ENCODE measurements at regions not wholly inside any gene's neighbourhood (a gene's known extent, or its start where the extent isn't known, plus 50 kb on each side); places are given as distances from the start of the nearest gene placed in this dataset.

- Histone ChIP-seq H4K20me1 (replicated peaks; ENCODE audit: control insufficient read depth, insufficient read depth, low read length) (0 out of 2 replicates have a peak, but pooled peaks cover 4% of the 10 kb centered on the region), H3K9me3 (replicated peaks; ENCODE audit: control insufficient read depth, insufficient read depth, low read depth, low read length) (no peaks in the 10 kb centered on the region), H3K27ac (ENCODE audit: extremely low read depth, low read depth, low read length) (no peak overlapping the region), H3K79me2 (ENCODE audit: control insufficient read depth, insufficient read depth, low read length) (no peaks in the 10 kb centered on the region), H3K4me3 (no peak overlapping the region), H3K36me3 (ENCODE audit: control insufficient read depth, insufficient read depth, low read length) (no peaks in the 10 kb centered on the region), H3K4me2 (ENCODE audit: insufficient read depth, low read length) (no peak overlapping the region), H3K9me1 (ENCODE audit: control insufficient read depth, insufficient read depth, low read length) (no peaks in the 10 kb centered on the region), H2AFZ (ENCODE audit: low read depth, low read length) (no peak overlapping the region), H3K27me3 (ENCODE audit: control insufficient read depth in 2 of 2, insufficient read depth in 2 of 2, low read length in 2 of 2) (peaks cover 11 to 36% of the 10 kb centered on the region in 2 experiments), H3K4me1 (replicated peaks in 1 of 2; ENCODE audit: control insufficient read depth in 2 of 2, insufficient read depth in 2 of 2, low read length in 2 of 2) (no peaks in the 10 kb centered on the region), H3K9ac (ENCODE audit: insufficient read depth in 1 of 2, low read depth in 2 of 2, low read length in 2 of 2) (no peak overlapping the region)
- DNase-seq (ENCODE audit: extremely low read depth in 1 of 4, low spot score in 3 of 4) (no peak), ATAC-seq (no peak), FAIRE-seq (no peak)
- ChIA-PET CTCF (ENCODE audit: low intra/inter-chr PET ratio) (no interaction called here), POLR2A (no interaction called here)
- no TSS peak for BruUV-seq (replicated peaks)
- no peak for TF ChIP-seq ZNF695 (CRISPR knock-in tag; IDR thresholded peaks at IDR 0.05)
- no peak for TF ChIP-seq ZBTB26 (CRISPR knock-in tag; IDR thresholded peaks at IDR 0.05)
- TF ChIP-seq RBBP5 (IDR thresholded peaks at IDR 0.05; ENCODE audit: borderline replicate concordance, insufficient read depth, low read length, poor library complexity, severe bottlenecking) = no peak
- TF ChIP-seq MTF1 (CRISPR knock-in tag; IDR thresholded peaks at IDR 0.05; ENCODE audit: borderline replicate concordance) = no peak
- TF ChIP-seq ZBTB40 (IDR thresholded peaks at IDR 0.05) = no peak
- no peak for TF ChIP-seq ZBTB40 (CRISPR knock-in tag; IDR thresholded peaks at IDR 0.05)
- intact Hi-C loops (cut with micrococcal nuclease) = no loop called here
- in situ Hi-C loops (cut with MboI) = no loop called here
- 8% methylated on average over 5 of the region's 5 CpGs for WGBS (ENCODE audit: insufficient coverage, low coverage, missing lambda C conversion rate)
Measured at GRCh38 chr21:38663282-38663681, 142.4 kb upstream of the ETS2 start.
